Endothelial cell of umbilical vein (primary cell): ENCODE measurements at regions not wholly inside any gene's neighbourhood (a gene's known extent, or its start where the extent isn't known, plus 50 kb on each side); places are given as distances from the start of the nearest gene placed in this dataset.
A peak's percentile ranks its signal among the peaks of the same experiment; 100 is the strongest.

Experiments used
- BruUV-seq: library from RNA; stranded (reverse); fragments of 400-500 nt; replicated peaks from 2 replicates; lab custom pipeline; 2021; lab: Mats Ljungman, UMichigan
- CTCF ChIA-PET: fragments of 300-600, 350-600 bp; sonication (Branson Sonifier 250); formaldehyde crosslinking; loops from one replicate; lab custom pipeline; 2021; ENCODE audit warnings: antibody characterized with exemption, inconsistent platforms; lab: Charles Lee
- POLR2A ChIA-PET: fragments of 300-600, 350-600 bp; sonication (Branson Sonifier 250); formaldehyde crosslinking; loops from one replicate; lab custom pipeline; 2021; ENCODE audit warnings: antibody characterized with exemption, inconsistent platforms; lab: Charles Lee
- DNase-seq: peaks from one replicate; pipeline ENCODE4 v3.0.0-alpha.2; 2011; ENCODE audit warnings: low read depth, low spot score
- FAIRE-seq: peaks from 2 replicates; lab custom pipeline; 2011; peaks lifted over from hg19 to GRCh38; lab: Jason Lieb, UNC
- H2AFZ ChIP-seq: 2 replicates; pipeline ENCODE4 v1.6.0; 2012; ENCODE audit warnings: low read depth, low read length, control low read depth, inconsistent platforms
- H3K27ac ChIP-seq: 2 replicates; pipeline ENCODE4 v1.5.1; 2011; ENCODE audit warnings: low read depth, mild to moderate bottlenecking, control low read depth, low read length, moderate library complexity; ENCODE audit not compliant: insufficient read depth
- H3K27me3 ChIP-seq, 2 experiments: 2 replicates each; pipeline versions ENCODE4 v1.6.0 to v1.6.1; 2011; ENCODE audit warnings: low read length in 2 of 2, mixed read lengths in 1 of 2; ENCODE audit not compliant: control insufficient read depth in 2 of 2, insufficient read depth in 2 of 2
- H3K36me3 ChIP-seq, 2 experiments: 2 replicates in 1 of 2; 3 replicates in 1 of 2; pipeline ENCODE4 v1.5.1; 2011; ENCODE audit warnings: low read length in 2 of 2, mild to moderate bottlenecking in 1 of 2, moderate library complexity in 1 of 2; ENCODE audit not compliant: control insufficient read depth in 2 of 2, insufficient read depth in 2 of 2; ENCODE audit errors: extremely low read depth in 1 of 2
- H3K4me1 ChIP-seq: 3 replicates; pipeline ENCODE4 v1.5.1; 2011; ENCODE audit warnings: mild to moderate bottlenecking, low read length; ENCODE audit not compliant: control insufficient read depth, insufficient read depth; ENCODE audit errors: extremely low read depth
- H3K4me2 ChIP-seq: 2 replicates; pipeline ENCODE4 v1.6.1; 2011; ENCODE audit warnings: low read length, control low read depth, mixed read lengths; ENCODE audit not compliant: insufficient read depth
- H3K4me3 ChIP-seq, 3 experiments: fragments of 200-600 bp in 1 of 3; sonication (generic), shearing (Covaris generic) in 1 of 3; replicated peaks in 1 of 3; 2 replicates each; pipeline ENCODE4 v1.5.1; 2011 to 2016; ENCODE audit warnings: control low read depth in 3 of 3, low read length in 3 of 3, mild to moderate bottlenecking in 2 of 3, inconsistent platforms in 1 of 3, low read depth in 1 of 3, moderate library complexity in 1 of 3; ENCODE audit not compliant: insufficient read depth in 1 of 3
- H3K79me2 ChIP-seq: 2 replicates; pipeline ENCODE4 v1.6.0; 2012; ENCODE audit warnings: low read length, inconsistent platforms; ENCODE audit not compliant: control insufficient read depth, insufficient read depth
- H3K9ac ChIP-seq: replicated peaks from 2 replicates; pipeline ENCODE3; 2011; ENCODE audit warnings: low read length, control low read depth; ENCODE audit not compliant: insufficient read depth; ENCODE audit errors: extremely low read depth
- H3K9me1 ChIP-seq: replicated peaks from 3 replicates; pipeline ENCODE4 v1.6.0; 2011; ENCODE audit warnings: mild to moderate bottlenecking, low read length; ENCODE audit not compliant: control insufficient read depth, insufficient read depth; ENCODE audit errors: extremely low read depth
- H3K9me3 ChIP-seq: replicated peaks from 2 replicates; pipeline ENCODE4 v1.5.1; 2012; ENCODE audit warnings: low read length, inconsistent platforms; ENCODE audit not compliant: control insufficient read depth, insufficient read depth
- H4K20me1 ChIP-seq: replicated peaks from 2 replicates; pipeline ENCODE3; 2011; ENCODE audit warnings: mild to moderate bottlenecking, low read length; ENCODE audit not compliant: control insufficient read depth, insufficient read depth; ENCODE audit errors: extremely low read depth
- CTCF ChIP-seq, 2 donors: IDR thresholded peaks; 1 replicate in 1 of 2; 2 replicates in 1 of 2; pipeline ENCODE4 v1.5.1; 2011; ENCODE audit warnings: low read length in 2 of 2, mild to moderate bottlenecking in 2 of 2, moderate library complexity in 2 of 2, control low read depth in 1 of 2, inconsistent platforms in 1 of 2, low read depth in 1 of 2; ENCODE audit not compliant: insufficient read depth in 1 of 2; ENCODE audit errors: extremely low read depth in 1 of 2
- EZH2 ChIP-seq: IDR thresholded peaks from 2 replicates; pipeline ENCODE4 v1.6.1; 2012; ENCODE audit warnings: borderline replicate concordance, low read depth, mild to moderate bottlenecking, moderate library complexity, low read length, inconsistent platforms; ENCODE audit not compliant: severe bottlenecking
- FOS ChIP-seq: IDR thresholded peaks from 2 replicates; pipeline ENCODE4 v1.6.1; 2011; ENCODE audit warnings: mild to moderate bottlenecking, low read length, moderate library complexity, borderline replicate concordance; ENCODE audit not compliant: insufficient read depth
- GATA2 ChIP-seq: IDR thresholded peaks from 2 replicates; pipeline ENCODE4 v1.7.0; 2011; ENCODE audit warnings: low read depth, mild to moderate bottlenecking, moderate library complexity, mixed read lengths, low read length; ENCODE audit not compliant: insufficient read length, insufficient read depth
- JUN ChIP-seq: IDR thresholded peaks from 2 replicates; pipeline ENCODE4 v1.6.1; 2011; ENCODE audit warnings: borderline replicate concordance, low read depth; ENCODE audit not compliant: insufficient read length, insufficient read depth
- MAX ChIP-seq: IDR thresholded peaks from 2 replicates; pipeline ENCODE4 v1.6.1; 2011; ENCODE audit not compliant: insufficient read depth, insufficient read length
- MYC ChIP-seq: IDR thresholded peaks from one replicate; pipeline ENCODE4 v1.6.1; 2011; ENCODE audit warnings: mild to moderate bottlenecking, low read depth, low read length
- POLR2A ChIP-seq: IDR thresholded peaks from 2 replicates; pipeline ENCODE4 v1.6.1; 2012; ENCODE audit warnings: low read depth, mild to moderate bottlenecking, control low read depth, low read length
- POLR2AphosphoS5 ChIP-seq: IDR thresholded peaks from 2 replicates; pipeline ENCODE4 v1.6.1; 2012; ENCODE audit warnings: low read depth, mild to moderate bottlenecking, control low read depth, low read length, moderate library complexity; ENCODE audit not compliant: insufficient read depth
- dilution Hi-C: fragments of 300-500 bp; cut with MboI; formaldehyde crosslinking; loops from one replicate; pipeline ENCODE4 v1.15.0; 2019; ENCODE audit warnings: low sequenced_read_pairs; ENCODE audit not compliant: extremely low pct_ligation_motif_present
- intact Hi-C: fragments of 100-400 bp; cut with micrococcal nuclease; formaldehyde crosslinking; loops from one replicate; pipeline ENCODE4 v1.10.0; 2022

GRCh38 chr6:142011156-142011555 lies 121.6 kb upstream of the GJE1 start:
- TF ChIP-seq MAX (no peak), MYC (no peak), JUN (no peak), POLR2AphosphoS5 (no peak), POLR2A (no peak), GATA2 (no peak), EZH2 (no peak), CTCF (IDR thresholded peaks at IDR 0.05; ENCODE audit: extremely low read depth in 1 of 2, insufficient read depth in 1 of 2, low read depth in 1 of 2, low read length in 2 of 2) (no peak), FOS (no peak)
- intact Hi-C loops (no loop called here), dilution Hi-C loops (no loop called here)
- peak; percentile 20 for DNase-seq
- Histone ChIP-seq H3K4me3 (no peak overlapping the region), H4K20me1 (no peaks in the 10 kb centered on the region), H3K27me3 (no peaks in the 10 kb centered on the region), H3K27ac (peak overlapping the region; percentile 34), H3K79me2 (no peaks in the 10 kb centered on the region), H3K9me1 (no peaks in the 10 kb centered on the region), H2AFZ (peak overlapping the region; percentile 62), H3K9me3 (no peaks in the 10 kb centered on the region), H3K4me2 (no peak overlapping the region), H3K36me3 (no peaks in the 10 kb centered on the region), H3K9ac (peak overlapping the region; percentile 9), H3K4me1 (peaks cover 43% of the 10 kb centered on the region)
- ChIA-PET CTCF (interaction anchor here (1.5 to 1.7 kb wide), 3 partner anchors 11 to 20 kb away, joined by 3 to 7 read pairs (median 4); no protein-coding TSS in a partner anchor), POLR2A (no interaction called here)
- no peak for FAIRE-seq
- BruUV-seq = no TSS peak
